Osteoblast (primary cell): ENCODE measurements at regions not wholly inside any gene's neighbourhood (a gene's known extent, or its start where the extent isn't known, plus 50 kb on each side); places are given as distances from the start of the nearest gene placed in this dataset.

ENCODE experiments used
- DNase-seq: peaks from one replicate; pipeline ENCODE4 v3.0.0; 2011; ENCODE audit warnings: low spot score, mixed read lengths; ENCODE audit not compliant: insufficient read length; ENCODE audit errors: missing footprints
- H2AFZ ChIP-seq: 2 replicates; pipeline ENCODE4 v1.6.0; 2011; ENCODE audit warnings: mild to moderate bottlenecking, low read length
- H3K27ac ChIP-seq: 2 replicates; pipeline ENCODE4 v1.5.1; 2011; ENCODE audit warnings: mild to moderate bottlenecking, low read depth, low read length, moderate library complexity
- H3K27me3 ChIP-seq: 2 replicates; pipeline ENCODE4 v1.6.0; 2012; ENCODE audit warnings: mild to moderate bottlenecking, control low read depth, inconsistent platforms, low read length, moderate library complexity; ENCODE audit not compliant: insufficient read depth
- H3K36me3 ChIP-seq: 2 replicates; pipeline ENCODE4 v1.5.1; 2011; ENCODE audit warnings: mild to moderate bottlenecking, low read length, control low read depth, moderate library complexity; ENCODE audit not compliant: insufficient read depth
- H3K4me1 ChIP-seq: 2 replicates; pipeline ENCODE4 v1.5.1; 2011; ENCODE audit warnings: mild to moderate bottlenecking, low read length, control low read depth, moderate library complexity; ENCODE audit not compliant: insufficient read depth
- H3K4me2 ChIP-seq: 2 replicates; pipeline ENCODE4 v1.6.0; 2011; ENCODE audit warnings: mild to moderate bottlenecking, low read length; ENCODE audit not compliant: insufficient read depth
- H3K4me3 ChIP-seq: fragments of 200-600 bp; sonication (generic); 3 replicates; pipeline ENCODE4 v1.5.1; 2012; ENCODE audit warnings: mild to moderate bottlenecking, low read length, inconsistent platforms; ENCODE audit not compliant: insufficient read depth
- H3K79me2 ChIP-seq: 2 replicates; pipeline ENCODE4 v1.6.0; 2012; ENCODE audit warnings: mild to moderate bottlenecking, low read length, control low read depth, inconsistent platforms; ENCODE audit not compliant: insufficient read depth
- H3K9me3 ChIP-seq: 2 replicates; pipeline ENCODE4 v1.5.1; 2011; ENCODE audit warnings: low read depth, low read length, control low read depth
- H4K20me1 ChIP-seq: 2 replicates; pipeline ENCODE4 v1.6.0; 2012; ENCODE audit warnings: mild to moderate bottlenecking, low read length, control low read depth; ENCODE audit not compliant: insufficient read depth
- CTCF ChIP-seq: IDR thresholded peaks from 2 replicates; pipeline ENCODE4 v1.5.1; 2011; ENCODE audit warnings: mild to moderate bottlenecking, low read depth, low read length, moderate library complexity; ENCODE audit errors: extremely low read depth

- Histone ChIP-seq H3K36me3 (no peaks in the 10 kb centered on the region), H3K9me3 (no peaks in the 10 kb centered on the region), H3K4me2 (no peak overlapping the region), H3K79me2 (no peaks in the 10 kb centered on the region), H3K27ac (no peak overlapping the region), H4K20me1 (no peaks in the 10 kb centered on the region), H2AFZ (no peak overlapping the region), H3K27me3 (no peaks in the 10 kb centered on the region), H3K4me3 (no peak overlapping the region), H3K4me1 (no peaks in the 10 kb centered on the region)
- no peak for DNase-seq
- no peak for TF ChIP-seq CTCF
Observed at GRCh38 chr4:131978120-131978519, 1171.0 kb upstream of the PCDH10 start.

DNA sequence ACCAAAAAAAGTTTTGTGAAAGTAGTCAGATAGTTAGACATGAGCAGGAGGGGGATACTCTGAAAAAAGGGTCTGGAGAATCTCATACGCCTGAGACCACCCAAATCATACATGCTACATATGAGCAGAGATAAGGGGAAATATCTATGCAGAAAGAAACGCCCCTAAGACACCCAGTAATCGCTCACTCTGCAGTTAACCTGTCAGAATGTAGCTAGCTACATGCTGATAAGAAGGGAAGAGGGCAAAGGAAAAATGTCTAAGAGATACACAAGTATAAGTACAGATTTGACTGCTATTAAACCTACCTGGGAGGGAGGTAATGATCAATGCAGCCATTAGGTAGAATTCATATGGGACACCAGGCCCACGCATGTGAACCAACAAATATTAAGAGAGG lies 1159.5 kb upstream of the PCDH10 start:
- no peak for TF ChIP-seq CTCF
- no peaks in the 10 kb centered on the region for H3K9me3 ChIP-seq
- no peak for DNase-seq
- no peaks in the 10 kb centered on the region for H3K27me3 ChIP-seq
- no peaks in the 10 kb centered on the region for H3K36me3 ChIP-seq
- no peaks in the 10 kb centered on the region for H3K4me1 ChIP-seq
- no peak overlapping the region for H3K4me2 ChIP-seq
- no peak overlapping the region for H3K27ac ChIP-seq
- no peak overlapping the region for H2AFZ ChIP-seq
- H3K79me2 ChIP-seq: no peaks in the 10 kb centered on the region
- H4K20me1 ChIP-seq: no peaks in the 10 kb centered on the region
- no peak overlapping the region for H3K4me3 ChIP-seq

- TF ChIP-seq CTCF: no peak
- no peaks in the 10 kb centered on the region for H3K79me2 ChIP-seq
Observed at GRCh38 chr4:132001542-132001941, 1147.6 kb upstream of the PCDH10 start.

GRCh38 chr4:132003593-132003992 lies 1145.5 kb upstream of the PCDH10 start:
- Histone ChIP-seq H3K27me3 (no peaks in the 10 kb centered on the region), H3K79me2 (no peaks in the 10 kb centered on the region), H3K9me3 (no peaks in the 10 kb centered on the region), H3K4me2 (no peak overlapping the region), H3K4me1 (no peaks in the 10 kb centered on the region), H3K27ac (no peak overlapping the region), H3K36me3 (no peaks in the 10 kb centered on the region), H3K4me3 (no peak overlapping the region), H4K20me1 (no peaks in the 10 kb centered on the region), H2AFZ (no peak overlapping the region)
- no peak for TF ChIP-seq CTCF
- DNase-seq: no peak

More at GRCh38 chr4:132001542-132001941, 1147.6 kb upstream of the PCDH10 start:
- no peak overlapping the region for H2AFZ ChIP-seq
- H3K9me3 ChIP-seq: no peaks in the 10 kb centered on the region
- no peaks in the 10 kb centered on the region for H3K27me3 ChIP-seq
- H3K4me2 ChIP-seq: no peak overlapping the region
- H3K27ac ChIP-seq: no peak overlapping the region
- H3K4me1 ChIP-seq: no peaks in the 10 kb centered on the region
- DNase-seq: no peak
- no peaks in the 10 kb centered on the region for H4K20me1 ChIP-seq
- no peak overlapping the region for H3K4me3 ChIP-seq
- H3K36me3 ChIP-seq: no peaks in the 10 kb centered on the region
